GM12878 (cell line): ENCODE measurements at regions not wholly inside any gene's neighbourhood (a gene's known extent, or its start where the extent isn't known, plus 50 kb on each side); places are given as distances from the start of the nearest gene placed in this dataset.
"Not testable (repeated sequence)": the region's sequence is repeated elsewhere in the genome, so short reads cannot be mapped to it uniquely, and the experiment has no call there.

ENCODE experiments used
- CEBPB ChIP-seq, 2 experiments: fragments of 150-350 bp in 1 of 2; IDR thresholded peaks; 2 replicates each; pipeline ENCODE4 v1.6.1; 2012 to 2014; ENCODE audit warnings: low read depth in 2 of 2, low read length in 2 of 2, borderline replicate concordance in 1 of 2, inconsistent platforms in 1 of 2
- EP300 ChIP-seq, 2 experiments: fragments of 150-350 bp in 1 of 2; IDR thresholded peaks; 2 replicates each; pipeline ENCODE4 v1.6.1; 2011 to 2012; ENCODE audit warnings: low read depth in 2 of 2, low read length in 2 of 2, borderline replicate concordance in 1 of 2, improper control_type of control experiment in 1 of 2, inconsistent platforms in 1 of 2; ENCODE audit not compliant: control insufficient read depth in 1 of 2
- JUND ChIP-seq: IDR thresholded peaks from 2 replicates; pipeline ENCODE4 v1.6.1; 2012; ENCODE audit warnings: low read depth, mild to moderate bottlenecking, low read length, improper control_type of control experiment, moderate library complexity
- LARP7 ChIP-seq: fragments of 450-650 bp; IDR thresholded peaks from 2 replicates; pipeline ENCODE4 v1.6.1; 2017; ENCODE audit warnings: mild to moderate bottlenecking
- POLR2AphosphoS5 ChIP-seq: IDR thresholded peaks from 2 replicates; pipeline ENCODE4 v1.6.1; 2011; ENCODE audit warnings: mild to moderate bottlenecking, low read length, inconsistent platforms
- ZBED1 ChIP-seq: IDR thresholded peaks from 2 replicates; pipeline ENCODE4 v1.6.1; 2016; ENCODE audit warnings: borderline replicate concordance

DNA sequence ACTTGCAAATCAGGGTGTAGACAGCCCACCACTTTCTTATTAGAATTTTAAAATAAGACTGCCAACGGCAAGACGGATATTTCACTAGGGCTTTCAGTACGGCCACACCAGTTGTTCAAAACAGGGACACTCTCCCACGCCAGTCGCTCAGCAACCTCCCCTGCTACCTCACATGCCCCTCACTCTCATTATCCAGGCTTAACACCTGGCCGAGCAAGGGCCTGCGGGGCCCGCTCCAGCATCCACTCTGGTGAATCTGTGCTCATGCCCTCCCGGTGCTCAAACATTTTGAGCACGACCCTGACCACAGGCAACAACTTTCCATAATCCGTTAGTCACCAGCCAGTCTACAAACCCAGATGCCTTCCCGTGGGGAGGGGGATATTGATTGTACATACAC is 209.5 kb downstream of the NPIPA8 start:
- not testable (repeated sequence) for TF ChIP-seq CEBPB (IDR thresholded peaks at IDR 0.05; ENCODE audit: borderline replicate concordance in 1 of 2, low read depth in 2 of 2, low read length in 2 of 2); EP300 (IDR thresholded peaks at IDR 0.05; ENCODE audit: borderline replicate concordance in 1 of 2, control insufficient read depth in 1 of 2, low read depth in 2 of 2, low read length in 2 of 2); JUND; POLR2AphosphoS5; LARP7; ZBED1
